ENCODE measurements at regions not wholly inside any gene's neighbourhood (a gene's known extent, or its start where the extent isn't known, plus 50 kb on each side); places are given as distances from the start of the nearest gene placed in this dataset.

- DNase-seq: no peak
These were observed 50.7 kb upstream of the GPR157 start for GRCh38 chr1:9179463-9180110.

- peak; percentile 43 for DNase-seq
These were observed 51.4 kb upstream of the GPR157 start for GRCh38 chr1:9180111-9180819.

- peak; percentile 39 for DNase-seq
These were observed 52.4 kb upstream of the GPR157 start for GRCh38 chr1:9181176-9181906.

- DNase-seq: peak; percentile 66
These were observed 52.4 kb upstream of the H6PD start for GRCh38 chr1:9181990-9182783.

- DNase-seq: no peak
These were observed 51.8 kb upstream of the H6PD start for GRCh38 chr1:9182784-9183257.

- no peak for DNase-seq
These were observed 51.1 kb upstream of the H6PD start for GRCh38 chr1:9183441-9183840.

- DNase-seq: no peak
These were observed 50.7 kb upstream of the H6PD start for GRCh38 chr1:9183898-9184297.

- DNase-seq: no peak
These were observed 49.8 kb upstream of the H6PD start for GRCh38 chr1:9184749-9185148.

All from NCI-H226 (cell line).